ENCODE measurements at regions not wholly inside any gene's neighbourhood (a gene's known extent, or its start where the extent isn't known, plus 50 kb on each side); places are given as distances from the start of the nearest gene placed in this dataset.
"Not testable (repeated sequence)": the region's sequence is repeated elsewhere in the genome, so short reads cannot be mapped to it uniquely, and the experiment has no call there.

GRCh38 chr14:105718787-105719186 is 192.4 kb downstream of the TMEM121 start:
- not testable (repeated sequence) for DNase-seq

GRCh38 chr14:105720106-105720505 is 193.7 kb downstream of the TMEM121 start:
- DNase-seq, result not testable (repeated sequence)

- DNase-seq, result not testable (repeated sequence)
These were observed 194.6 kb downstream of the TMEM121 start for GRCh38 chr14:105720852-105721601.

GRCh38 chr14:105721602-105721970 is 195.2 kb downstream of the TMEM121 start:
- DNase-seq, result not testable (repeated sequence)

GRCh38 chr14:105721996-105722709 is 195.8 kb downstream of the TMEM121 start:
- not testable (repeated sequence) for DNase-seq

GRCh38 chr14:105723271-105723670 is 196.9 kb downstream of the TMEM121 start:
- DNase-seq, result not testable (repeated sequence)

GRCh38 chr14:105723776-105724175 is 197.4 kb downstream of the TMEM121 start:
- not testable (repeated sequence) for DNase-seq

GRCh38 chr14:105729825-105730368 is 203.5 kb downstream of the TMEM121 start:
- not testable (repeated sequence) for DNase-seq

- DNase-seq, result not testable (repeated sequence)
These were observed 204.3 kb downstream of the TMEM121 start for GRCh38 chr14:105730731-105731130.

- DNase-seq, result not testable (repeated sequence)
These were observed 205.0 kb downstream of the TMEM121 start for GRCh38 chr14:105731221-105731985.

- DNase-seq, result no peak
These were observed 207.0 kb downstream of the TMEM121 start for GRCh38 chr14:105733081-105734065.

GRCh38 chr14:105734241-105734640 is 207.9 kb downstream of the TMEM121 start:
- DNase-seq, result not testable (repeated sequence)

GRCh38 chr14:105736331-105736730 is 209.9 kb downstream of the TMEM121 start:
- not testable (repeated sequence) for DNase-seq

- DNase-seq, result no peak
These were observed 211.3 kb downstream of the TMEM121 start for GRCh38 chr14:105737504-105738246.

- DNase-seq, result no peak
These were observed 212.3 kb downstream of the TMEM121 start for GRCh38 chr14:105738638-105739037.

- no peak for DNase-seq
These were observed 213.1 kb downstream of the TMEM121 start for GRCh38 chr14:105739331-105740102.

GRCh38 chr14:105740272-105740671 is 213.9 kb downstream of the TMEM121 start:
- not testable (repeated sequence) for DNase-seq

- DNase-seq, result not testable (repeated sequence)
These were observed 214.6 kb downstream of the TMEM121 start for GRCh38 chr14:105740961-105741360.

GRCh38 chr14:105741707-105742530 is 215.5 kb downstream of the TMEM121 start:
- not testable (repeated sequence) for DNase-seq

Data from GOT3 (cell line).